ENCODE measurements at regions not wholly inside any gene's neighbourhood (a gene's known extent, or its start where the extent isn't known, plus 50 kb on each side); places are given as distances from the start of the nearest gene placed in this dataset.

DNA sequence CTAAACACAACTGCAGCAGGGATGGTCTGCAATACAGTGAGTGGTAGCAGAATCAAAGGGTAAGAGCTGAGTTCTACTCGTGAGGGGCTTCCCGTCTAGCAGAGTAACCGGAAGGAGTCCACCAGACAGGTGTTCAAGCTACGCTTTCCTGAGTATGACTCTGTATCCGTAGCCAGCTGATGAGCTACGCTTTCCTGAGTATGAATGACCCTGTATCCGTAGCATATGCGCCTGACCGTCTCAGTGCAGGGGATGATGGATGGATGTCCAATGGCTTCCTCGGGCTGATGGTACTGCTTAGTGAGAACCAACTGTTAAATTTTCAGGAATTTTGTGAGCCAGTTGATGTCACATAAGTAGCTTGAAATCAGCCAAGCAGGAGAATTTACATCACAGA, 244.1 kb upstream of the MYT1L start:
- Histone ChIP-seq H3K4me2 (ENCODE audit: insufficient read depth, low read length) (no peak overlapping the region), H3K4me3 (no peak overlapping the region), H3K9ac (ENCODE audit: insufficient read depth in 1 of 2, low read depth in 2 of 2, low read length in 2 of 2) (no peak overlapping the region), H3K9me3 (replicated peaks; ENCODE audit: control insufficient read depth, insufficient read depth, low read depth, low read length) (peaks cover 8% of the 10 kb centered on the region; the same call in 1 of the 2 replicates), H3K36me3 (ENCODE audit: control insufficient read depth, insufficient read depth, low read length) (no peaks in the 10 kb centered on the region), H3K79me2 (ENCODE audit: control insufficient read depth, insufficient read depth, low read length) (no peaks in the 10 kb centered on the region), H3K9me1 (ENCODE audit: control insufficient read depth, insufficient read depth, low read length) (no peaks in the 10 kb centered on the region), H3K4me1 (replicated peaks in 1 of 2; ENCODE audit: control insufficient read depth in 2 of 2, insufficient read depth in 2 of 2, low read length in 2 of 2) (peaks cover 0 to 4% of the 10 kb centered on the region in 2 experiments; a peak in 1 of 5 replicates), H2AFZ (ENCODE audit: low read depth, low read length) (no peak overlapping the region), H4K20me1 (replicated peaks; ENCODE audit: control insufficient read depth, insufficient read depth, low read length) (no peaks in the 10 kb centered on the region), H3K27me3 (ENCODE audit: control insufficient read depth in 2 of 2, insufficient read depth in 2 of 2, low read length in 2 of 2) (peaks cover 5 to 39% of the 10 kb centered on the region in 2 experiments; a peak in 4 of 5 replicates), H3K27ac (ENCODE audit: extremely low read depth, low read depth, low read length) (no peak overlapping the region)
- no peak for DNase-seq (ENCODE audit: extremely low read depth in 1 of 4, low spot score in 3 of 4)
- POLR2A ChIA-PET: no interaction called here
- no peak for ATAC-seq
- no peak for FAIRE-seq
- BruUV-seq (replicated peaks): no TSS peak
- in situ Hi-C loops (cut with MboI) (no loop called here), intact Hi-C loops (cut with micrococcal nuclease) (no loop called here)
- CTCF ChIA-PET (ENCODE audit: low intra/inter-chr PET ratio): no interaction called here
- 4% methylated on average over 10 of the region's 10 CpGs for WGBS (ENCODE audit: insufficient coverage, low coverage, missing lambda C conversion rate)
- TF ChIP-seq MTA2 (IDR thresholded peaks at IDR 0.05; ENCODE audit: low read depth) (no peak), ZNF780A (CRISPR knock-in tag; IDR thresholded peaks at IDR 0.05) (no peak), TAF9B (IDR thresholded peaks at IDR 0.05; ENCODE audit: partially characterized antibody) (no peak), KAT8 (IDR thresholded peaks at IDR 0.05; ENCODE audit: low read depth) (no peak), NFYB (IDR thresholded peaks at IDR 0.05; ENCODE audit: extremely low read depth, insufficient read length) (no peak), RFX1 (IDR thresholded peaks at IDR 0.05) (no peak), ZNF395 (CRISPR knock-in tag; IDR thresholded peaks at IDR 0.05) (no peak), ZNF766 (CRISPR knock-in tag; conservative IDR thresholded peaks at IDR 0.05) (no peak), ZNF184 (CRISPR knock-in tag; IDR thresholded peaks at IDR 0.05) (no peak), ATF1 (CRISPR knock-in tag; IDR thresholded peaks at IDR 0.05) (no peak), ATF1 (tag; IDR thresholded peaks at IDR 0.05) (no peak), FOXA3 (CRISPR knock-in tag; conservative IDR thresholded peaks at IDR 0.05 in 1 of 2, IDR thresholded peaks at IDR 0.05 in 1 of 2) (no peak), PHTF2 (CRISPR knock-in tag; IDR thresholded peaks at IDR 0.05) (no peak), SAFB2 (IDR thresholded peaks at IDR 0.05; ENCODE audit: borderline replicate concordance, low read depth, low read length, severe bottlenecking) (no peak), SAP30 (IDR thresholded peaks at IDR 0.05; ENCODE audit: borderline replicate concordance, insufficient read depth, low read depth, low read length, poor library complexity, severe bottlenecking) (no peak), HBP1 (CRISPR knock-in tag; IDR thresholded peaks at IDR 0.05) (no peak), AFF1 (IDR thresholded peaks at IDR 0.05; ENCODE audit: low read depth in 1 of 2, partially characterized antibody in 2 of 2) (no peak)

Data from K562 (cell line).